CD4-positive, alpha-beta T cell treated with Interferon alpha-2 for 1 hour (primary cell): ENCODE measurements at regions not wholly inside any gene's neighbourhood (a gene's known extent, or its start where the extent isn't known, plus 50 kb on each side); places are given as distances from the start of the nearest gene placed in this dataset.

Experiments
- DNase-seq, 2 donors: peaks; one replicate each; pipeline ENCODE4 v3.0.0-alpha.2; 2020 to 2022

DNA sequence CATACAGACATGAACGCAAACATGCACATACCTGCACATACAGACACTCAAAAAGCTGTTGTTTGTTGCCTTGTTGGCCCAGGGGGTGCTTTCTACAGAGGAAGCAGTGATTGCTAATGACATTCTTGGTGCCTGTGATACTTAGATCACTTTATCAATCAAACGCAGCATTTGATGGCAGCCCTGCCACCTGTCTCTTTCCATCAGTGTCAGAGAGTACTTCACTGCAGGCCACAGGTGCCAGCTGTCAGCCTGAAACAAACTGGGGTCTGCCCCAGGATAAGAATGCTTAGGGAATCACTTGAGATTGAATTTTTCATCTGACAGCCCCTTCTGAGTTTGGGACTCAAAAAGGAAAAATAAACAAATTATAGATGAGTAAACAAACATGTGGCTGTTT, 388.9 kb upstream of the SGCD start:
- DNase-seq = no peak

GRCh38 chr5:155941340-155941739, 385.6 kb upstream of the SGCD start:
- no peak for DNase-seq

- DNase-seq = peak in 1 of 2 donors; percentile 39
Observed at GRCh38 chr5:155943516-155944407, 383.2 kb upstream of the SGCD start.

DNA sequence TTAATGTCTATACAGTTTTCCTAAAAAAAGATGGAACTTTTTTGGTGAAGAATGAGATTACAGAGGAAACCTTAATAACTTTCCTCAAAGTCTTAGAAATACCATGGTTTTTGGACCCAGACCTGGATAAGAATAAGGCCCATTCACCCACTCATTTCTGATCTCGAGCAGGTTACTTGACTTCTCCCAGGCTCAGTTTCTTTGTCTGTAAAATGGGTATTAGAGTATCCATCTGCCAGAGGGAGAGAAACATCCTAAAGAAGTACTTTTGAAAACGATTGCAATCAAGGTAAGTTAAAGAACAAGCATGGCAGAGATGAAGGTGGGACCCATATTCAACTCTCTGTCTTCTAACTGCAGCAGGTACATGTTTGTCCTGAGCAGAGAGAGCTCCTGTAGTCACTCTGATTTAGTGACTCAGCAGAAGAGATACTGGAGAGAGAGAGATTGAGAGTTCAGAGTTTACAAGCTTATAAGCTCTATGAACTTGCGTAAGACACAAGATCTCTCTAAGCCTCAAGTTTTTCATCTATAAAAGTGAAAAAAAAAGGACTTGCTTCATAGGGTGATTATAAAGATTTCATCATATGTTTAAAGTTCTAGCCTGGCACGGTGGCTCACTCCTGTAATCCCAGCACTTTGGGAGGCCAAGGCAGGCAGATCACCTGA, 379.4 kb upstream of the SGCD start:
- DNase-seq = no peak

- DNase-seq = no peak
Observed at GRCh38 chr5:155948576-155948975, 378.4 kb upstream of the SGCD start.

- no peak for DNase-seq
Observed at GRCh38 chr5:155952486-155953089, 374.4 kb upstream of the SGCD start.

GRCh38 chr5:155953335-155953734, 373.6 kb upstream of the SGCD start:
- DNase-seq = no peak

- no peak for DNase-seq
Observed at GRCh38 chr5:155954701-155955445, 372.1 kb upstream of the SGCD start.

DNA sequence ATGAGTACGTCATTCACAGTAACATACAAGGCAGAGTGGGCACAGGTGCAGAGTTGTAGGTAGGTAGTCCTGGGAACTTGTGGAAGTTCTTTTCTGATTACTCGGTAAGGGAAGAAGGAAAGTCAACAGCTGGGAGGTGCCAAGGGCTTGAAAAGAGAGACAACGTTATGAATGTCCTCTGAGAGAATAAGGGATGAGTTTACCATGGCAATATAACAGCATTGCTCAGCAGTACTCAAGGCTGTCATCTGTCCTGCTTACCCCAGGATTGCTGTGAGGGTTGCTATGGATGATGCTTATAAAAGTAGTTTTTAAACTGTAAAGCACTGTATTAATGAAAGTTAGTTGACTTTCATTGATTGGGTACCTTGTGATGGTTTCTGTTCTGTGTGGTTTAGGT, 369.1 kb upstream of the SGCD start:
- no peak for DNase-seq

- no peak for DNase-seq
Observed at GRCh38 chr5:155959082-155959481, 367.9 kb upstream of the SGCD start.

DNA sequence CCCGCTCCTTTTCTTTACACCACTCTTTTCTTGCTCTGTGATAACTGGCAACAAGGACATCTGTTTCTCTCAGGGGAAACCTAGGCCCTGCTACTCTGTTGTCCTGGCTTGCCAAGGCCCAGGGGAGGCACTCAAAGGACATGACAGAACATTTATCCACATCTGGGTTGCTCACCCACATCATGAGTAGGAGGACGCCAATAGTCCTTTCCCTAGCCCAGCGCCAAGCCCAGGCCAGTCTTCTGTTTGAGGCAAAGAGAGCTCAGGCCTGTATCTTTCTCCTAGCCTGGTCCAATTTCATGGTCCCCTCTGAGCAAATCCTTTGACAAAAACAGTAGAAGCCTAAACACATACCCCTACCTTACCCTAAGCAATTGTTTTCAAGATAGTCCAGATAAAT, 366.8 kb upstream of the SGCD start:
- no peak for DNase-seq

GRCh38 chr5:155969537-155969936, 357.4 kb upstream of the SGCD start:
- no peak for DNase-seq

- DNase-seq = no peak
Observed at GRCh38 chr5:155974369-155974768, 352.6 kb upstream of the SGCD start.

- DNase-seq = no peak
Observed at GRCh38 chr5:155978850-155979249, 348.1 kb upstream of the SGCD start.

DNA sequence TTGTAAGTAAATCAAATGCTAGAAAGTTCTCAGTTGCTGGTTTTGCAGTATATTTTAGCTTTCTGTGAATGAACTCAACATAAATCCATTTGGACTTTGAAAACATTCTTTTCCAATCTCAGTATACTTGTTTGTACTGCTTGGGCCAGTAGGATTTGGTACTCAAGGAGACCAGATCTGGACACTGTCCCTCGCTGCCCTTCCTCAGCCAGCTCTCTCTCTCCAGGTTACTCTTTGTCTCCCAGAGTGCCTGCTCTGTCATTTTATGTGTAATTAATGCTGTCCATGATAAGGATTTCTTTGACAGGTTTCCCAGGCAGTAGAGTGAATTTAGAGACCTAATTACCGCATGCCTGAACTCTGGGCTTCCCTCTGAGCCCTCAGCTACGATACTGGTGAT, 344.6 kb upstream of the SGCD start:
- no peak for DNase-seq

DNA sequence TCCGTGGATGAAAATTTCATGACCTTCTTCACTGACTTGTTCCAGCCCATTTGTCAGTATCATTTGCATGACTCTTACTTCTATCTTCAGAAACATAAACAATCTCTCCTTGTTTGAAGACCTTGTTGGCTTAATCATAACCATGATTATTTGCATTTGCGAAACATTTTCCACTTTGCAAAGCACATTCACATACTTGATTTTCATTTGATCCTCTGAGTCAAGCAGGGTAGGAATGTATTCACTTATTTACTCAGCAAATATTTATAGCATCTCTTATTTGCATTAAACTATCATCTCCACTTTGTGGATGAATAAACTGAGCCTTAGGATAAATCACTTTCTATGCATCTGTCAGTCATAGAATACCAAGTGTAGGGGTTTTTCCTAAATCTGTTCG, 343.0 kb upstream of the SGCD start:
- DNase-seq = no peak

DNA sequence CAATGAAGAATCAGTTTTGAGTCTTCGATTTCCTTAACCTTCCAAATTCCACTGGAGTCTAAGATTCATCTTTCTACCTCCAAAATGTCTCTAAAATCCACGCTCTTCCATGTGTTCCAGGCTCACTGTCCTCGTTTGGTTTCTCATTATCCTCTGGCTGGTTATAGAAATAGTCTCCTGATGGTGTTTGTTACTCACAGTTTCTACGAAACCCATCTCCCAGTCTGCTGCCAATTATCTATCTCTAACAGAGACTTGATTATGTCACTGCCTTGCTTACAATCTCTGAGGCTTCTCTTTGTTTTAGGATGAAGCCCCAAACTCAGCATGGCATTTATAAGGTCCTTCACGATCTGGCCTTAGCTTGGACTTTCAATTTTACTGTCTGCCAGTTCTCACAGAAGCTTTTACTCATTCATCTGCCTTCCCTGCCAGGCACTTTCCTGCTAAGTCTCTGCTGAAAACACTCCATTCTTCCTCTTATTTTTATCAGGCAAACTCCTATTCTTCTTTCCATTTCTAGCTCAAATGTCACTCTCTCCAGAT, 339.6 kb upstream of the SGCD start:
- no peak for DNase-seq

DNA sequence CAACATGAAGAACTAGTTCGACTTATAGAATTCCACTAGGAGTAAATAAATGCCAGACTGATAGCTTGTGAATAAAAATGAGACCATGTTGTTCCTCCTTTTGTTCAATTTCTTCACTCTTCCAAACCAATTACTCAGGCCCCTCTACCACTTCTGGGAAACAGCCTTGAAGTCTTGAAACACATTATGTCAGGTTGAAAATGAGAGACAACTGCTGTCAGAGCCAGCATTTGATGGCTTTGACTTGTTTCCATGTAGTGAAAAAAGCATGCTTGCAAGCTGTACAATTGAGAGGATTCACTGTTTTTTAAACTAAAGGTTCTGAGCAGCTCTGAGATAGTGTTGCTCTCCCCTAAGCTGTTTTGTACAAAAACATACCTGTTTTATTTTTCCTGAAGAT, 337.1 kb upstream of the SGCD start:
- no peak for DNase-seq

GRCh38 chr5:155996123-155996522, 330.8 kb upstream of the SGCD start:
- DNase-seq = no peak

DNA sequence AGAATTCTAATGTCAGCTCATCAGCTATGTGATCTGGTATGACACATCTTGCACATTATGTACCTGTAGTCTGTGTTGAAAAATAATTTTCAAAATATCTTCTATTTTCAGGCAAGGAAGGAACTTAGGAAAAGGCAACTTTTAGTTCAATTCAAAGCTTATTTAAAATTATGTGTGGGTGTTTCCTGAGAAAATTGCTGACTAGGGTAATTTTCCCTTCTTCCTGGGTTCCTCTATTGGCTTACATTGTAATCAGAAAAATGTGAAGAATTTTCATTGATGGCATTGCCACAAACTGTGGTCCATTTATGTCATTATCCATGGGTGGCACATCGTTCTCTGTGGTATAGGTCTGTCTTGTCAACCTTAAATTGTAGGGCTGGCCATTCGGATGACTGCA, 328.7 kb upstream of the SGCD start:
- DNase-seq = no peak

DNA sequence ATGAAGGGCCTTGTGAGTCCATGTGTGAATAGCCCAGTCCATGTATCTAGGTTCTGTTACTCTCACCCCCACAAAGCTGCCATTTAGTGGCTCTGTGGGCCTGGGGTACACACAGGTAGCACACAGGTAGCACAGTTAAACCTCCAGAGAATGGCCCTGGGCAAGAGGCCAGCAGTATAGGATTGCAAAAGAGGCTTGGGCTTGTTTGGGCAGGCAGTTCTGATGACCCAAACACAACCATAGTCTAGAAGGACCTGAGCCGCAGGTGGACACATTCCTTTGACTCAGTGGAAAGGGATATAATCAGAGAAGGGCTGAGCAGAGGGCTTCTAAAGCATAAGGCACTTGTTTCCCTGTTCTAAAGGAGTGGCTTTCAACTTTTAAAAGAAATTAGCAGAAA, 326.8 kb upstream of the SGCD start:
- DNase-seq = no peak

GRCh38 chr5:156004754-156005153, 322.2 kb upstream of the SGCD start:
- no peak for DNase-seq

GRCh38 chr5:156006026-156006647, 320.8 kb upstream of the SGCD start:
- DNase-seq = no peak
